NCI-H1105 (cell line): ENCODE measurements at regions not wholly inside any gene's neighbourhood (a gene's known extent, or its start where the extent isn't known, plus 50 kb on each side); places are given as distances from the start of the nearest gene placed in this dataset.
"Not testable (repeated sequence)": the region's sequence is repeated elsewhere in the genome, so short reads cannot be mapped to it uniquely, and the experiment has no call there.

Experiments
- DNase-seq: peaks from one replicate; lab custom pipeline; 2025; lab: John Stamatoyannopoulos, UW

- DNase-seq, result not testable (repeated sequence)
These were observed 50.4 kb upstream of the TTC34 start for GRCh38 chr1:2851918-2852317.

GRCh38 chr1:2853711-2854110 is 52.2 kb upstream of the TTC34 start:
- no peak for DNase-seq

- DNase-seq, result no peak
These were observed 52.7 kb upstream of the TTC34 start for GRCh38 chr1:2854151-2854550.

- no peak for DNase-seq
These were observed 53.1 kb upstream of the TTC34 start for GRCh38 chr1:2854611-2855010.

GRCh38 chr1:2855206-2856065 is 53.9 kb upstream of the TTC34 start:
- DNase-seq, result no peak

- DNase-seq, result no peak
These were observed 54.5 kb upstream of the TTC34 start for GRCh38 chr1:2856066-2856390.

GRCh38 chr1:2856676-2857375 is 55.3 kb upstream of the TTC34 start:
- DNase-seq, result no peak

GRCh38 chr1:2857521-2857920 is 56.0 kb upstream of the TTC34 start:
- no peak for DNase-seq

- no peak for DNase-seq
These were observed 57.2 kb upstream of the TTC34 start for GRCh38 chr1:2858676-2859075.

- no peak for DNase-seq
These were observed 57.9 kb upstream of the TTC34 start for GRCh38 chr1:2859219-2859880.

GRCh38 chr1:2859881-2860430 is 58.5 kb upstream of the TTC34 start:
- DNase-seq, result no peak

- no peak for DNase-seq
These were observed 59.1 kb upstream of the TTC34 start for GRCh38 chr1:2860476-2861142.

- no peak for DNase-seq
These were observed 59.9 kb upstream of the TTC34 start for GRCh38 chr1:2861143-2861987.

- no peak for DNase-seq
These were observed 60.7 kb upstream of the TTC34 start for GRCh38 chr1:2861988-2862813.

GRCh38 chr1:2862814-2863647 is 61.5 kb upstream of the TTC34 start:
- DNase-seq, result no peak

GRCh38 chr1:2863648-2863963 is 62.1 kb upstream of the TTC34 start:
- no peak for DNase-seq

- DNase-seq, result no peak
These were observed 62.9 kb upstream of the TTC34 start for GRCh38 chr1:2864203-2864905.

- no peak for DNase-seq
These were observed 63.5 kb upstream of the TTC34 start for GRCh38 chr1:2865000-2865399.
